ENCODE measurements at regions not wholly inside any gene's neighbourhood (a gene's known extent, or its start where the extent isn't known, plus 50 kb on each side); places are given as distances from the start of the nearest gene placed in this dataset.

DNA sequence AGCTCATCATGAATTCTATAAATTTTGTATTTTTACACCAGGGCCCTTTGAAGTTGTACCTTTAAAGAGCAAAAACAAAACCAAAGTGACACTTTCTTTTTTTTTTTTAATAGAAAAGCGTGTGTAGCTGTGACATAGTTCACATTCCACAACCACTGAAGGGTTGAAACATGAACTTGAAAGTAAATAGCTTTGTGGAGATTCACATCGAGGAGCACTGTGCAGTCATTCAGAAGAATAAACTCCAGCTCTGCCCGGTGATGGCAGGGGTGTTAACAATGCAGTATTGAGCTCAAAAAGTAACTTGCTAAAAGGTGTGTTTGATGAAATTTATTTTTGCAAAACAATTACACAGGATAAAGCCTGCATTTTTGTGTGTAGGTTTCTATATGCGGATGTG, 1166.2 kb downstream of the TBC1D22A start:
- ATAC-seq, result no peak
- DNase-seq, result no peak
- Mint-ChIP-seq H3K27ac (no peak overlapping the region), H3K36me3 (no peaks in the 10 kb centered on the region), H3K4me3 (no peak overlapping the region), H3K4me1 (peaks cover 0 to 6% of the 10 kb centered on the region in 2 donors), H3K9me3 (no peaks in the 10 kb centered on the region), H3K27me3 (ENCODE audit: low read depth in 2 of 2) (peaks cover 26 to 31% of the 10 kb centered on the region in 2 donors)
- H3K4me1 ChIP-seq (ENCODE audit: control insufficient read depth, insufficient read depth, low read length), result no peaks in the 10 kb centered on the region
- H3K9me3 ChIP-seq (ENCODE audit: control insufficient read depth, insufficient read depth, low read length), result peaks cover 9% of the 10 kb centered on the region
- TF ChIP-seq, protein P1, sequence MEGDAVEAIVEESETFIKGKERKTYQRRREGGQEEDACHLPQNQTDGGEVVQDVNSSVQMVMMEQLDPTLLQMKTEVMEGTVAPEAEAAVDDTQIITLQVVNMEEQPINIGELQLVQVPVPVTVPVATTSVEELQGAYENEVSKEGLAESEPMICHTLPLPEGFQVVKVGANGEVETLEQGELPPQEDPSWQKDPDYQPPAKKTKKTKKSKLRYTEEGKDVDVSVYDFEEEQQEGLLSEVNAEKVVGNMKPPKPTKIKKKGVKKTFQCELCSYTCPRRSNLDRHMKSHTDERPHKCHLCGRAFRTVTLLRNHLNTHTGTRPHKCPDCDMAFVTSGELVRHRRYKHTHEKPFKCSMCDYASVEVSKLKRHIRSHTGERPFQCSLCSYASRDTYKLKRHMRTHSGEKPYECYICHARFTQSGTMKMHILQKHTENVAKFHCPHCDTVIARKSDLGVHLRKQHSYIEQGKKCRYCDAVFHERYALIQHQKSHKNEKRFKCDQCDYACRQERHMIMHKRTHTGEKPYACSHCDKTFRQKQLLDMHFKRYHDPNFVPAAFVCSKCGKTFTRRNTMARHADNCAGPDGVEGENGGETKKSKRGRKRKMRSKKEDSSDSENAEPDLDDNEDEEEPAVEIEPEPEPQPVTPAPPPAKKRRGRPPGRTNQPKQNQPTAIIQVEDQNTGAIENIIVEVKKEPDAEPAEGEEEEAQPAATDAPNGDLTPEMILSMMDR (IDR thresholded peaks at IDR 0.05), result no peak
- H3K27ac ChIP-seq (ENCODE audit: low read length), result no peak overlapping the region
- H3K27me3 ChIP-seq (ENCODE audit: control insufficient read depth, insufficient read depth, low read length), result no peaks in the 10 kb centered on the region
- WGBS (ENCODE audit: insufficient coverage), result 38% methylated on average over 3 of the region's 4 CpGs
- no peak overlapping the region for H3K4me3 ChIP-seq (ENCODE audit: low read length)
- intact Hi-C loops (cut with micrococcal nuclease), result no loop called here
- no peaks in the 10 kb centered on the region for H3K36me3 ChIP-seq (ENCODE audit: control insufficient read depth, insufficient read depth, low read length)

DNA sequence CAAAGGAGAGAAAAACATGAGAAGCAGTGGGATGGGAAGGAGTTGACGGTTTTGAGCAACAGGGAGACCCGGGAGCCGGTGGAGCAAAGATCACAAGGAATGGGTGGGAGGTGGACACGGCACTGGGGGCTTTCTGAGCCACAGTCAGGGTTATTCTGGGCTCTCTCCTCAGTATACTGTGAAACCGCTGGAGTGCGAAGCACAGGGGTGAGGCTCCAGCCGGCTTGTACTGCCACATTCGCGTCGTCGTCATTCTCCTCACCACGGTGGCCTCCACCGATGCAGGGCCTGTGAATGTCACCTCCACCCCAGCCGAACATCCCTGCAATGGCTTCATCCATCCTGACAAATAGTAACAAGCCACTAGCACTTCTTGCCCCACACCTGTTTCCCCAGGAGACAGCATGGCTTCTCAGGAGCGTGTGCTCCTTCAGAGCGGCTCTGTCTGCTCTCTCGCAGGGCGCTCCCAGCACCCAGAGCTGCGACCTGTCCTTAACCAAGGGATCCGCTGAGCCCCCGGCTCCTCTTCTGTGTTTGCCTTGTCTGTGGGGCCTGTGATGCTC, 1165.3 kb downstream of the TBC1D22A start:
- H3K36me3 ChIP-seq (ENCODE audit: control insufficient read depth, insufficient read depth, low read length), result no peaks in the 10 kb centered on the region
- no peak for DNase-seq
- H3K4me3 Mint-ChIP-seq, result no peak overlapping the region
- H3K4me1 Mint-ChIP-seq, result peaks cover 0 to 6% of the 10 kb centered on the region in 2 donors
- intact Hi-C loops (cut with micrococcal nuclease), result no loop called here
- peaks cover 4% of the 10 kb centered on the region for H3K9me3 ChIP-seq (ENCODE audit: control insufficient read depth, insufficient read depth, low read length)
- no peak overlapping the region for H3K4me3 ChIP-seq (ENCODE audit: low read length)
- H3K27me3 ChIP-seq (ENCODE audit: control insufficient read depth, insufficient read depth, low read length), result no peaks in the 10 kb centered on the region
- TF ChIP-seq, protein P1 (IDR thresholded peaks at IDR 0.05), result no peak
- no peak overlapping the region for H3K27ac Mint-ChIP-seq
- H3K4me1 ChIP-seq (ENCODE audit: control insufficient read depth, insufficient read depth, low read length), result no peaks in the 10 kb centered on the region
- WGBS (ENCODE audit: insufficient coverage), result 80% methylated on average over 21 of the region's 21 CpGs
- no peak overlapping the region for H3K27ac ChIP-seq (ENCODE audit: low read length)
- peaks cover 26 to 31% of the 10 kb centered on the region in 2 donors for H3K27me3 Mint-ChIP-seq (ENCODE audit: low read depth in 2 of 2)
- H3K9me3 Mint-ChIP-seq, result no peaks in the 10 kb centered on the region
- no peaks in the 10 kb centered on the region for H3K36me3 Mint-ChIP-seq
- ATAC-seq, result no peak

DNA sequence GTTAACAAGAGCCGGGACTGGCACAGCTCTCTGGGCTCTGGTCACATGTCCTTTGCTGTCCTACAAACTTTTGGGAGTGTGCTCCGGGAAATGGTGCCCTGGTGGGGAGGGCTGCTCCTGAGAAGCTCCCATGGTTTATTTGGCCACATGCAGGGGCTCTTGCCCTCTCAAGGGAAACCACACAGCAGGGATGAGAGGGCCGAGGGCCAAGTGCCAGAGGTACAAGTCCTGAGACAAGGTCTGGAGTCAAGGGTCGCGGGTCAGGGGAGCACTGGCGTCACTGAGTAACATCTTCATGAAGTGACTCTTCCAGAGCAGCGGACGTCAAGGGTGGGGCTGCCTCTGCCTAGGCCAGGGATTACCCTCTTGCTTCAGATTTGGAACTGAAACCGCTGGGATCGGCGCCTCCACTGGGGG, 1160.6 kb downstream of the TBC1D22A start:
- peaks cover 2 to 12% of the 10 kb centered on the region in 2 donors for H3K27me3 Mint-ChIP-seq (ENCODE audit: low read depth in 2 of 2)
- peaks cover 4% of the 10 kb centered on the region for H3K9me3 ChIP-seq (ENCODE audit: control insufficient read depth, insufficient read depth, low read length)
- H3K36me3 ChIP-seq (ENCODE audit: control insufficient read depth, insufficient read depth, low read length), result no peaks in the 10 kb centered on the region
- no peak overlapping the region for H3K4me3 ChIP-seq (ENCODE audit: low read length)
- ATAC-seq (no peak), DNase-seq (no peak)
- no peak overlapping the region for H3K27ac Mint-ChIP-seq
- H3K4me1 Mint-ChIP-seq, result peaks cover 0 to 27% of the 10 kb centered on the region in 2 donors
- WGBS (ENCODE audit: insufficient coverage), result 96% methylated on average over 11 of the region's 11 CpGs
- no peak overlapping the region for H3K4me3 Mint-ChIP-seq
- H3K27ac ChIP-seq (ENCODE audit: low read length), result no peak overlapping the region
- TF ChIP-seq, protein P1 (IDR thresholded peaks at IDR 0.05), result no peak
- H3K4me1 ChIP-seq (ENCODE audit: control insufficient read depth, insufficient read depth, low read length), result peaks cover 5% of the 10 kb centered on the region
- H3K9me3 Mint-ChIP-seq, result no peaks in the 10 kb centered on the region
- intact Hi-C loops (cut with micrococcal nuclease), result no loop called here
- H3K27me3 ChIP-seq (ENCODE audit: control insufficient read depth, insufficient read depth, low read length), result no peaks in the 10 kb centered on the region
- H3K36me3 Mint-ChIP-seq, result no peaks in the 10 kb centered on the region

DNA sequence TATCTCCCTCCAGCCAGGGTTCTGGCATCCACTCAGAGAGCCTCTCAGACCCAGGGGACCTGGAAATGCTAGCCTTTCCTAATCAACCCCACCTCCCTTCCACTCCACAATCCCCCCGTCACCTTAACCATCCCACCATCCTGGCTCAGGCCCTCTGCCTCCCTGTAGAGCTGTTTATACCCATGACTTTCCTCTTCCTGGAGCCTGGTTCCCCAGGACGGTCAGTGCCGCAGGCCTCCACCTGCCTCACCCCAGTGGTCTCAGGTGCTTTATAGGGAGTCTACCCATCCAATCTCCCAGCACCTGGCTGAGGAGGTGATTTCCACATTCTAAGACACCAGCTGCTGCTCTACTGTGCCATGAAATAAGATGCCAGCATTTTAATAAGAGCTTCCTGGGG, 1159.5 kb downstream of the TBC1D22A start:
- DNase-seq (no peak), ATAC-seq (no peak)
- Histone ChIP-seq H3K9me3 (ENCODE audit: control insufficient read depth, insufficient read depth, low read length) (peaks cover 4% of the 10 kb centered on the region), H3K4me1 (ENCODE audit: control insufficient read depth, insufficient read depth, low read length) (peaks cover 6% of the 10 kb centered on the region), H3K36me3 (ENCODE audit: control insufficient read depth, insufficient read depth, low read length) (no peaks in the 10 kb centered on the region), H3K4me3 (ENCODE audit: low read length) (no peak overlapping the region), H3K27ac (ENCODE audit: low read length) (no peak overlapping the region), H3K27me3 (ENCODE audit: control insufficient read depth, insufficient read depth, low read length) (no peaks in the 10 kb centered on the region)
- 94% methylated on average over 3 of the region's 3 CpGs for WGBS (ENCODE audit: insufficient coverage)
- H3K27ac Mint-ChIP-seq, result no peak overlapping the region
- TF ChIP-seq, protein P1 (IDR thresholded peaks at IDR 0.05), result no peak
- H3K9me3 Mint-ChIP-seq, result no peaks in the 10 kb centered on the region
- intact Hi-C loops (cut with micrococcal nuclease), result no loop called here
- H3K36me3 Mint-ChIP-seq, result no peaks in the 10 kb centered on the region
- H3K4me1 Mint-ChIP-seq, result peaks cover 0 to 34% of the 10 kb centered on the region in 2 donors
- no peak overlapping the region for H3K4me3 Mint-ChIP-seq
- H3K27me3 Mint-ChIP-seq (ENCODE audit: low read depth in 2 of 2), result peaks cover 0 to 14% of the 10 kb centered on the region in 2 donors
